ENCODE measurements at regions not wholly inside any gene's neighbourhood (a gene's known extent, or its start where the extent isn't known, plus 50 kb on each side); places are given as distances from the start of the nearest gene placed in this dataset.
"Not testable (repeated sequence)": the region's sequence is repeated elsewhere in the genome, so short reads cannot be mapped to it uniquely, and the experiment has no call there.

DNA sequence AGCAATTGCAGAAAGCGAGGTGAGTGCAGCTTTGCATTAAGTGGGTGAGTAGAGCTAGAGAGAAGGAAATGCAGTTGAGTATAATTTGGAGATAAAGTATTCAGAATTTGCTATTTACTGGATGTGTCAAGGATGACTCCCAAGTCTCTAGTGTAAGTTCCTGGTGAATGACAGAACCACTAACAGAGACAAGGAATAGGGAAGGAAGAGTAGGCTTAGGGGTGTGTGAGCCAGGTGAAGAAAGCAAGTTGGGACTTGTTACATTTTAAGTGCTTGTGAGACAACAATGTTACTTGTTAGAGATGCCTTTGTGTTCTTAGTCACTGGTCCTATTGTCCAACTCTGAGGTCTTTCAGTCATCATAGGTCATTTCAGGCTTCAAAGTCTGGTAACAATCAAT is 70.8 kb downstream of the TBC1D26 start:
- not testable (repeated sequence) for H3K4me3 ChIP-seq (ENCODE audit: low read depth, low read length); H3K36me3 ChIP-seq (ENCODE audit: control insufficient read depth, insufficient read depth, low read length); H3K27me3 ChIP-seq (ENCODE audit: control insufficient read depth, insufficient read depth, low read length); DNase-seq (ENCODE audit: low read depth)
- peak; percentile 43 for FAIRE-seq

DNA sequence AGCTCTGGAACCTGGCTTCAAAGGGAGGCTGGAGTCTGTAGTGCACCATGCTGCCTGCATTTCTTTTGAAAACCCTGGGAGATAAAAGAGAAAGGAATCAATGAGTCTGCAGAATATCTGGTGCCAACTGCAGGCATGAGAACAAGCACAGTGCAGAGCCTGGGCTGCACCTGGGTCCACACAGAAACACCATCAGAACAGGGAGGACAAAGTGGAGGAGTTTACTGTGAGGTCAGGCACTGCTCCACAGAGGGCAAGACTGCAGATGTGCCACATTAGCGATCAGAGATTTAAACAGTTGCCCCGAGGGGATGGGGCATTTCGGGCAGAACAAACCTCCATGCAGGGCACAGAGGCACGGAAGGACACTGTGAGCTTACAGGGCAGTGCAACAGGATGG is 74.7 kb downstream of the TBC1D26 start:
- H3K27me3 ChIP-seq (ENCODE audit: control insufficient read depth, insufficient read depth, low read length); H3K4me3 ChIP-seq (ENCODE audit: low read depth, low read length); FAIRE-seq; H3K36me3 ChIP-seq (ENCODE audit: control insufficient read depth, insufficient read depth, low read length); DNase-seq (ENCODE audit: low read depth): not testable (repeated sequence)

DNA sequence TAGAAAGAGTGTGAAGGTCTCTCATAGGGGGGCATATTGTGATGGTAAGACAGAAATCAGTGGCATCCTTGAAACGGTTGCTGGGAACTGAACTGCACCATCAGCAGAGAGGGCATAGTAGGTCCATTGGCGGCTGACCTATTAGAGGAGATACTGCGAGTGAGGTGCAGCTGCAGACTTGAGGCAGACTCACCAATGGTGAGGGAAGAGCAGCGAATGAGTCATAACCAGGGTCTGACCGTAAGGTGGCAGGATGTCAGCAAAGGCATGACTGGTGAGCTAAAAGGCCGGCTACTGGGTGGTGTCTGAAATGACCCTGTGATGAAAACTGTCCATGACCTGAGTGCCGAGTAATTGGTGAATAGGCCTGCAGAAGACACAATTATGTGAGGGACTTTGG is 81.3 kb downstream of the TBC1D26 start:
- not testable (repeated sequence) for H3K36me3 ChIP-seq (ENCODE audit: control insufficient read depth, insufficient read depth, low read length); FAIRE-seq

DNA sequence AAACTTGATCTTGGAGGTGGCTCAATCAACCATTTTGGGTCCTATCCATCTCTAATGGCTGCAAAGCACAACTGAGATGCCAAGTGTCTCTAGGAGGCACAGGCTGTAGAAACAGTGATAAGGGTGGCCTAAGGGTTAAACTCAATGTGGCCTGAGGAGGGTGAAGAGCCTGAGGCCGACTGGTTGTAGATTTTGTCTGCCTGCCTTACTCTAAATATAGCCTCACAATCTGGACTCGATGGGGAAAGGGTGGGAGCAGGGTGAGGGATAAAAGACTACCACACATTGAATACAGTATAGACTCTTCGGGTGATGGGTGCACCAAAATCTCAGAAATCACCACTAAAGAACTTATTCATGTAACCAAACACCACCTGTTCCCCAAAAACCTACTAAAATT is 81.9 kb downstream of the TBC1D26 start:
- FAIRE-seq; DNase-seq (ENCODE audit: low read depth); H3K4me3 ChIP-seq (ENCODE audit: low read depth, low read length); H3K27me3 ChIP-seq (ENCODE audit: control insufficient read depth, insufficient read depth, low read length); H3K36me3 ChIP-seq (ENCODE audit: control insufficient read depth, insufficient read depth, low read length): not testable (repeated sequence)

More for the DNA sequence above, 81.3 kb downstream of the TBC1D26 start:
- H3K4me3 ChIP-seq (ENCODE audit: low read depth, low read length); H3K27me3 ChIP-seq (ENCODE audit: control insufficient read depth, insufficient read depth, low read length); DNase-seq (ENCODE audit: low read depth): not testable (repeated sequence)

DNA sequence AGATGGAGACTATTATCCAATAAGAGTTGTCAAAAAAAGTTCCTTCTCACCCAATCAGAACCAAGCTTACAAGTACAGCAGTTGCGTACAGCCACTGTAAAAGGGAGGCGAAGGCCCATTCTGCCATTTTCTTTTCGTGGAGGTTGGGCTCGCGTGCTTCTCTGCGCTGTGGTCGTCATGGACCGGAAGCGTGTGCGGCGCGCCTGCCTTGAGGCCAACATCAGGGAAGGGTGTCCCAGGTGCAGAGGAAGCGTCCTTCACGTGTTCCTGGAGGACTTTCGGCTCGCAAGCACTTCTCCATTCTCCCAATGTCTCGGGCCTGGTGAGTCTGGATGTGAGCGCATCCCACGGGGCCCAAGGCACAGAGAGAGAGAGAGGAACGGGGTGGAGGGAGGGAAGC is 85.8 kb downstream of the TBC1D26 start:
- FAIRE-seq; H3K4me3 ChIP-seq (ENCODE audit: low read depth, low read length); H3K27me3 ChIP-seq (ENCODE audit: control insufficient read depth, insufficient read depth, low read length); H3K36me3 ChIP-seq (ENCODE audit: control insufficient read depth, insufficient read depth, low read length); DNase-seq (ENCODE audit: low read depth): not testable (repeated sequence)

DNA sequence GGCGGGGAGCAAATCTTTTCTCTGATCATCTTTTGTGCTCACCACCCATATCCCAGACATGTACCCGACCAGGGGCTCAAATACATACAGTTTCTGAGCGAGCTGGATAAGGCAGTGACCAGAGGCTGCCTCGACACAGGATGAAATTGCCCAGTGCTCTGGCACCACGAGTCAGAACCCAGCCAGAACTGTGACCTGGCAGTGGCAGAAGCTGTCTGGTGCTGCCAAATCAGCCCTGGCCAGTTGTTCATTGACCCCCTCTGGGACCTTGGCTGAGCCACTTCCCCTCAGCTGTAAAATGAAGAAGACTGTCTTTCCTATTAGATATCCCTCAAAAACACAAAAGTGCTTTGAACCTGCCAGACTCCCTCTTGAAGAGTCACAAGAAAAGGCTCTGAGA is 90.2 kb downstream of the TBC1D26 start:
- FAIRE-seq: peak; percentile 68
- not testable (repeated sequence) for H3K4me3 ChIP-seq (ENCODE audit: low read depth, low read length); H3K36me3 ChIP-seq (ENCODE audit: control insufficient read depth, insufficient read depth, low read length); H3K27me3 ChIP-seq (ENCODE audit: control insufficient read depth, insufficient read depth, low read length); DNase-seq (ENCODE audit: low read depth)

DNA sequence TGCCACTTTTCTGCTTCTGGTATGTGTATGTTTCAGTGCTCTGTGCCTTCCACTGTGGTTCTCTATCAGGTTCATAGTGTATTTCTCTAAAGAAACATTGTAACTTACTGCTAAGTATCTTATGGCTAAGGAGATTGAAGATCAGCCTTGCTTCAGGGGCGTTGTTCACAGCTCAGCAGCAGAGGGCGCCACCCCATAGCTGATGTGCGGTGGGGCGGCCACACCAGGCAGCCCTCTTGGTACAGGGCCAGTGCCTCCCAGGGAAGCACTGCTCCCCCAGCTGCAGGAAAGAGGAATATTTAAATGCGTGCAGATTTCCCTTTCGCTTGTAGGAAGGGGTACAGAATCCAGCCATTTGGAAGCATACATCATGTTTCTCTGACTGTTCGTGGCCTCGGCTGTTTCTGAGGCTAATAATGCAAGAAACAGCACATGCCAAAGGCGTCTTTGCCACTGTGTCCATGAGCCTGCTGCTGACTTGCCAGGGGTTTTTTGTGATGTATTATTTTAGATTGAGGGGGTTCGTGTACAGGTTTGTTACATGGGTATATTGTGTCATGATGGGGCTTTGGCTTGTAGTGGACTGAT is 96.7 kb downstream of the TBC1D26 start:
- not testable (repeated sequence) for H3K4me3 ChIP-seq (ENCODE audit: low read depth, low read length); H3K27me3 ChIP-seq (ENCODE audit: control insufficient read depth, insufficient read depth, low read length); FAIRE-seq; H3K36me3 ChIP-seq (ENCODE audit: control insufficient read depth, insufficient read depth, low read length)
- peak; percentile 52 for DNase-seq (ENCODE audit: low read depth)
- TF ChIP-seq, protein P1, sequence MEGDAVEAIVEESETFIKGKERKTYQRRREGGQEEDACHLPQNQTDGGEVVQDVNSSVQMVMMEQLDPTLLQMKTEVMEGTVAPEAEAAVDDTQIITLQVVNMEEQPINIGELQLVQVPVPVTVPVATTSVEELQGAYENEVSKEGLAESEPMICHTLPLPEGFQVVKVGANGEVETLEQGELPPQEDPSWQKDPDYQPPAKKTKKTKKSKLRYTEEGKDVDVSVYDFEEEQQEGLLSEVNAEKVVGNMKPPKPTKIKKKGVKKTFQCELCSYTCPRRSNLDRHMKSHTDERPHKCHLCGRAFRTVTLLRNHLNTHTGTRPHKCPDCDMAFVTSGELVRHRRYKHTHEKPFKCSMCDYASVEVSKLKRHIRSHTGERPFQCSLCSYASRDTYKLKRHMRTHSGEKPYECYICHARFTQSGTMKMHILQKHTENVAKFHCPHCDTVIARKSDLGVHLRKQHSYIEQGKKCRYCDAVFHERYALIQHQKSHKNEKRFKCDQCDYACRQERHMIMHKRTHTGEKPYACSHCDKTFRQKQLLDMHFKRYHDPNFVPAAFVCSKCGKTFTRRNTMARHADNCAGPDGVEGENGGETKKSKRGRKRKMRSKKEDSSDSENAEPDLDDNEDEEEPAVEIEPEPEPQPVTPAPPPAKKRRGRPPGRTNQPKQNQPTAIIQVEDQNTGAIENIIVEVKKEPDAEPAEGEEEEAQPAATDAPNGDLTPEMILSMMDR (IDR thresholded peaks at IDR 0.05; ENCODE audit: insufficient read depth, low read length, severe bottlenecking): peak; percentile 64

DNA sequence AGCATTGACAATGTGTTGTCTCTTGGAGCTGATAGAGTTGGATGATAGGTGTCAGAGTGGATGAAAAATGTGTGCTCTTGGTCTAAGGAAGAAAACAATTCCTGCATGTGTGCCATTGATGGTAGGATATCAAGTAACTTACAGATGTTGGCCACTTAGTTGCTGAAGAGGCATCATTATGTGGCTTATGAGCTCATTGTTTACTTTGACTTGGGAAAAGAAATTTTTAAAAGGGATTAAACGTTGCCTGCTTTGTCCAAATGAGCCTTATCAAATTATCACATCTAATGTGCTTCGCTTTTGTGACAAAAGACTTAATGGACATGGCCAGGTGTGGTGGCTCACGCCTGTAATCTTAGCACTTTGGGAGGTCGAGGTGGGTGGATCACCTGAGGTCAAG is 98.1 kb downstream of the TBC1D26 start:
- not testable (repeated sequence) for FAIRE-seq; H3K4me3 ChIP-seq (ENCODE audit: low read depth, low read length); H3K27me3 ChIP-seq (ENCODE audit: control insufficient read depth, insufficient read depth, low read length); DNase-seq (ENCODE audit: low read depth); H3K36me3 ChIP-seq (ENCODE audit: control insufficient read depth, insufficient read depth, low read length)

DNA sequence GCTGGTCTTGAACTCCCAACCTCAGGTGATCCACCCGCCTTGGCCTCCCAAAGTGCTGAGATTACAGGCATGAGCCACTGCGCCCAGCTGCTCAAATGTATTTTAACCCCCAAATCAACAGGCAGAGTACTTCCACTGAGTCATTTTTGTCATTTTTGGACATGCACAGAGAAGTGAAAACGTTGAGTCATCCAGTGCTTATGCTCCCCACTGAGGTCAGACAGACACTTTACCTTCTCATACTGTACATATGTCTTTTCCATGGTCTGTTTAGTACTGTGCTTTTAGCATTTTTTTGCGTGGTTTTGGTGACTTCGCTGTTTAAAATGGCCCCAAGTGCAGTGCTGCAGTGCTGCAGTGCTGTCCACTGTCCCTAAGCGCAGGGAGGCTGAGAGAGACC is 99.1 kb downstream of the TBC1D26 start:
- H3K4me3 ChIP-seq (ENCODE audit: low read depth, low read length); H3K27me3 ChIP-seq (ENCODE audit: control insufficient read depth, insufficient read depth, low read length); FAIRE-seq; H3K36me3 ChIP-seq (ENCODE audit: control insufficient read depth, insufficient read depth, low read length): not testable (repeated sequence)
- DNase-seq (ENCODE audit: low read depth): peak; percentile 77

DNA sequence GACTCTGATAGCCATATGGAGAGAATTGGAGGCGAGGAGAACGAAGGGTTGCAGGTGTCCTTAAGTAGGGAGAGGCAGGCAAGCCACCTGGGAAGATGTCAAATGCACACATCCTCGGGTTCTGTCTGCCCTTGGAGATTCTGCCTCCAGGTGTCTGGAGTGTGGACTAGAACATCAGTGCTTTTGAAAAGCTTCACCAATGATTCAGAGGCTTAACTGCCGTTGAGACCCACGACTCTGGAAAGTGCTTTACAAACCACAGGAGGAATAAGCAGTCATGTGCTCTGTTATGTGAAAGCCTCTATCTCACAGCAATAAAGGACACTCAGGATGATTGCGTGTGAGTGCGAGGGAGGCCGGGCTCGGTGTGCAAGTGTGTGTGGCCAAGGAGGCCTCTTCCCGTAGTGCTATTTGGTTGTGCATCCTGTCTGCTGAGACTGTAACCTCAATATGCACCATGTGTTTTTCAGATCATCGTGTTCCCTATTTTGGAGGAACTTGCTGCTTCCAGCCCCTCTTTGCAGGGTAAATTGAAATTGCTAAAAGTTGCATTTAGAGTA is 100.9 kb downstream of the TBC1D26 start:
- FAIRE-seq: not testable (repeated sequence)

DNA sequence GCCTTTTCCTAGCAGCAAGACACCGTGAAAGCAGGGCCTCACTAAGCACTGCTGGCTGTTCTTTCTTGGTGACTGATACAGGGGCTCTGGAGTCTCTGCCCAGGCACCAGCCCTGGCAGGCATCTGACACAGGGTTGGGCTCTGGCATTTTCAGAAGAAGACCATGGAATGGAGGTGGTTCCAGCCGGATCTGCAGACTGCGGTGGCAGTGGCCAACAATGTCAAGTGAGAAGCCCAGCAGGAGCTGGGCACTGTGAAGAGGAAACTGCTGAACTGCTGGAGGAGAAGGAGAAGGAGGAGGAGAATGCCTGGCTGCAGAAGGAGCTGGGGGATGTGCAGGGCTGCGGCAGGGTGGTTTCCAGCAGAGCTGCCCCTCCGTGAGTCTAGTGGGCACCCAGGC is 101.8 kb downstream of the TBC1D26 start:
- not testable (repeated sequence) for H3K27me3 ChIP-seq (ENCODE audit: control insufficient read depth, insufficient read depth, low read length); DNase-seq (ENCODE audit: low read depth); H3K36me3 ChIP-seq (ENCODE audit: control insufficient read depth, insufficient read depth, low read length); FAIRE-seq; H3K4me3 ChIP-seq (ENCODE audit: low read depth, low read length)

More for the DNA sequence above, 100.9 kb downstream of the TBC1D26 start:
- not testable (repeated sequence) for DNase-seq (ENCODE audit: low read depth); H3K4me3 ChIP-seq (ENCODE audit: low read depth, low read length); H3K36me3 ChIP-seq (ENCODE audit: control insufficient read depth, insufficient read depth, low read length); H3K27me3 ChIP-seq (ENCODE audit: control insufficient read depth, insufficient read depth, low read length)

DNA sequence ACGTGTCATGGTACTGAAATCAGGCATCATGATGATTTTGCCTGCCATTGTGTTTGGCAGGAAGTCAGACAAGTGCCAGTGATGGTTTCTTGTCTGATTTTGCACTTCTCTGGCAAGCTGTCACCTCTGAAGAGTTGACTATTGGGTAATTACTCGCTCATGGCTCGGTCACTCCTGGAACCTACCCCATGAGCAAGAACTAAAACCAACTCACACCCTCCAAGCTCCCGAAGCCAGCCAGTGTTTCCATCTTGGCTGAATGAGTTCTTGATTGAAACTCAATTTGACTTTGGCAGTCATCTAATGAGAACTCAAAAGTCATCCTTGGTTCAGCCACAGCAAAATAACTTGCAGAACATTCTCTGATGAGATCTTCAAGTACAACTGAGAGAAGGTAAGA is 103.4 kb downstream of the TBC1D26 start:
- H3K36me3 ChIP-seq (ENCODE audit: control insufficient read depth, insufficient read depth, low read length); FAIRE-seq; H3K27me3 ChIP-seq (ENCODE audit: control insufficient read depth, insufficient read depth, low read length); DNase-seq (ENCODE audit: low read depth); H3K4me3 ChIP-seq (ENCODE audit: low read depth, low read length): not testable (repeated sequence)

DNA sequence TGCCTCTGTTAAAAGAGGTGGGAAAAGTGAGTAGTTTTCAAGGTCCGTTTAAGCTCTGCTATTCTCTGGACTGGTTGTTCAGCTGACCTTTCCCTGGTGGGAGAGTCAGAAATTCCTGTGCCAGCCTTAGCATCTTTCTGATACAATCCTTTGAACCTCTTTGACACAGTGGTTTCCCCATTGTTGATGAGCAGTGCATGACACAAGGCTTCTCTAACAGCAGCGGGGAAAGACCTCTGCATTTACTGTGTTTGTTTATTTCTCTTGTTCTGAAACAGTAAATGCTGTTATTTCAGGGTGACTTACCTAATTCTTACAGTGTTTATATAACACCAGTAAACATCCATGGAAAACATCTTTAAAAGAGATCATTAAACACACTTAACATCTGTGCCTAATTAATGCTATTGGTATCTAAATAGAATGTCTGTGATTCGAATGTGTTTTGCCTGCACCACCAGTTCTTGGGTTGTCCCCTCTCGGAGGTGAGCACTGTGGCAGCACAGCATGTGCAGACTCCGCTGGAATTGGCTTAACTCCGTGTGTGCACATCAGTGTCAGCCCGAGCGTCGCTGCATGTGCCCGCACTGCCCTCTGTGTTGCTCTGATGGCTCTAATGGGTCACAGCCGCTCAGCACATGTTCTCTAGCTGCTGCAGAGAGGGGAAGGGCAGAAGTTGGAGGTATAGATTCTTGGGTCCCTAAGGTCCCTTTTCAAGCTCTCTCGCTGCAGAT is 104.3 kb downstream of the TBC1D26 start:
- FAIRE-seq; DNase-seq (ENCODE audit: low read depth): not testable (repeated sequence)

DNA sequence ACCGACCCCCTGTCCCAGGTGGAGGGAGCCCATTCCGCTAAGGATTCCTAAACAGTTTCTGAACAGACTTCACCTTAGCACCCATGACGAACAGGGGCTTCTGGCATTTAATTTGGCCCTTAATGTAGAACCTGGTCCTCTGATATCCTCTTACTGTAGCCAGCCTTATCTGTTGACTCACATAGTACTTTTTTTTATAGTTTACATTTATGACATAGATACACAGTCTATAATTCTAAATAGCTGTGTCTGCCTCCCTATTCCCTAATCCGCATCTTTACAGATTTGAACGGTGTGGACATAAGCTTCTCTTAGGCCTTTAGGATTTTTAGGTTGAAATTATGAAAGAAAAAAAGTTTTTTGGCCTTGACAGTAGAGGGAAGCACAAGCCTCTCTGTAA is 104.9 kb downstream of the TBC1D26 start:
- H3K27me3 ChIP-seq (ENCODE audit: control insufficient read depth, insufficient read depth, low read length); H3K4me3 ChIP-seq (ENCODE audit: low read depth, low read length); H3K36me3 ChIP-seq (ENCODE audit: control insufficient read depth, insufficient read depth, low read length); FAIRE-seq; DNase-seq (ENCODE audit: low read depth): not testable (repeated sequence)

More for the DNA sequence above, 104.3 kb downstream of the TBC1D26 start:
- not testable (repeated sequence) for H3K4me3 ChIP-seq (ENCODE audit: low read depth, low read length); H3K36me3 ChIP-seq (ENCODE audit: control insufficient read depth, insufficient read depth, low read length); H3K27me3 ChIP-seq (ENCODE audit: control insufficient read depth, insufficient read depth, low read length)

Measured in bronchial epithelial cell (primary cell).